ENCODE measurements at regions not wholly inside any gene's neighbourhood (a gene's known extent, or its start where the extent isn't known, plus 50 kb on each side); places are given as distances from the start of the nearest gene placed in this dataset.

DNA sequence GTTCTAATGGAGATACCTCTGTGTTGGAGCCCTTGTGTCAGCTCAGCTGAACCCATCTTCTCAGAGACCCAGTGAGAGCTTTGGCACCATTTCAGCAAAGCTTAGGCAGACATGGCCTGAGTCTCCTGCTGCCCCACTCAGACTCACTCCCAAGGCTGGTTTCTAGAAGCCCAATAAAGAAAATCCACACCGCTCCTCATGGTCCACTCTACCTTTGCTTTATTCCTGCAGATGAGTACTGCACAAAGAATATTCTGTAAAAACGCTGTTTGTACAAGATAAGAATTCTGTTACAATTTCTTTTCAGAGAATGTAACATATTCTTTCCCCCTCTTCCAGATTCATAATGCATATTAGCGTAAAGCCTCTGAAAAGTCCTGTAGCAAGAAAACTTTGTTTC lies 129.3 kb downstream of the C5orf15 start:
- TF ChIP-seq GABPA (IDR thresholded peaks at IDR 0.05; ENCODE audit: low read depth) (no peak), SPI1 (IDR thresholded peaks at IDR 0.05; ENCODE audit: borderline replicate concordance, low read depth) (no peak), POLR2AphosphoS5 (IDR thresholded peaks at IDR 0.05; ENCODE audit: low read depth) (no peak)
- TF ChIP-seq, protein P1, sequence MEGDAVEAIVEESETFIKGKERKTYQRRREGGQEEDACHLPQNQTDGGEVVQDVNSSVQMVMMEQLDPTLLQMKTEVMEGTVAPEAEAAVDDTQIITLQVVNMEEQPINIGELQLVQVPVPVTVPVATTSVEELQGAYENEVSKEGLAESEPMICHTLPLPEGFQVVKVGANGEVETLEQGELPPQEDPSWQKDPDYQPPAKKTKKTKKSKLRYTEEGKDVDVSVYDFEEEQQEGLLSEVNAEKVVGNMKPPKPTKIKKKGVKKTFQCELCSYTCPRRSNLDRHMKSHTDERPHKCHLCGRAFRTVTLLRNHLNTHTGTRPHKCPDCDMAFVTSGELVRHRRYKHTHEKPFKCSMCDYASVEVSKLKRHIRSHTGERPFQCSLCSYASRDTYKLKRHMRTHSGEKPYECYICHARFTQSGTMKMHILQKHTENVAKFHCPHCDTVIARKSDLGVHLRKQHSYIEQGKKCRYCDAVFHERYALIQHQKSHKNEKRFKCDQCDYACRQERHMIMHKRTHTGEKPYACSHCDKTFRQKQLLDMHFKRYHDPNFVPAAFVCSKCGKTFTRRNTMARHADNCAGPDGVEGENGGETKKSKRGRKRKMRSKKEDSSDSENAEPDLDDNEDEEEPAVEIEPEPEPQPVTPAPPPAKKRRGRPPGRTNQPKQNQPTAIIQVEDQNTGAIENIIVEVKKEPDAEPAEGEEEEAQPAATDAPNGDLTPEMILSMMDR (IDR thresholded peaks at IDR 0.05; ENCODE audit: insufficient read depth, low read length) = no peak
- H3K27ac ChIP-seq (replicated peaks) = no peak overlapping the region

GRCh38 chr5:133838286-133838685 lies 130.1 kb downstream of the C5orf15 start:
- Histone ChIP-seq H3K27me3 (ENCODE audit: insufficient read depth, poor library complexity, severe bottlenecking) (no peaks in the 10 kb centered on the region), H3K27ac (replicated peaks) (no peak overlapping the region), H3K4me3 (replicated peaks; ENCODE audit: insufficient read depth, low read length) (no peak overlapping the region)
- TF ChIP-seq GABPA (IDR thresholded peaks at IDR 0.05; ENCODE audit: low read depth) = no peak
- TF ChIP-seq, protein P1 (IDR thresholded peaks at IDR 0.05; ENCODE audit: insufficient read depth, low read length) = no peak
- no peak for TF ChIP-seq SPI1 (IDR thresholded peaks at IDR 0.05; ENCODE audit: borderline replicate concordance, low read depth)
- no peak for TF ChIP-seq POLR2AphosphoS5 (IDR thresholded peaks at IDR 0.05; ENCODE audit: low read depth)
- TF ChIP-seq REST (IDR thresholded peaks at IDR 0.05; ENCODE audit: insufficient replicate concordance, low read depth) = no peak
- DNase-seq (ENCODE audit: low read depth in 1 of 2, low spot score in 1 of 2) = no peak

More for the DNA sequence above, 129.3 kb downstream of the C5orf15 start:
- H3K27me3 ChIP-seq (ENCODE audit: insufficient read depth, poor library complexity, severe bottlenecking) = no peaks in the 10 kb centered on the region
- no peak for DNase-seq (ENCODE audit: low read depth in 1 of 2, low spot score in 1 of 2)
- H3K4me3 ChIP-seq (replicated peaks; ENCODE audit: insufficient read depth, low read length) = no peak overlapping the region

GRCh38 chr5:133831491-133832224 lies 136.8 kb downstream of the C5orf15 start:
- TF ChIP-seq GABPA (IDR thresholded peaks at IDR 0.05; ENCODE audit: low read depth) = no peak
- TF ChIP-seq POLR2AphosphoS5 (IDR thresholded peaks at IDR 0.05; ENCODE audit: low read depth) = no peak
- no peak for TF ChIP-seq REST (IDR thresholded peaks at IDR 0.05; ENCODE audit: insufficient replicate concordance, low read depth)
- TF ChIP-seq, protein P1 (IDR thresholded peaks at IDR 0.05; ENCODE audit: insufficient read depth, low read length) = no peak
- Histone ChIP-seq H3K4me3 (replicated peaks; ENCODE audit: insufficient read depth, low read length) (no peak overlapping the region), H3K27ac (replicated peaks) (no peak overlapping the region), H3K27me3 (ENCODE audit: insufficient read depth, poor library complexity, severe bottlenecking) (no peaks in the 10 kb centered on the region)
- no peak for DNase-seq (ENCODE audit: low read depth in 1 of 2, low spot score in 1 of 2)

DNA sequence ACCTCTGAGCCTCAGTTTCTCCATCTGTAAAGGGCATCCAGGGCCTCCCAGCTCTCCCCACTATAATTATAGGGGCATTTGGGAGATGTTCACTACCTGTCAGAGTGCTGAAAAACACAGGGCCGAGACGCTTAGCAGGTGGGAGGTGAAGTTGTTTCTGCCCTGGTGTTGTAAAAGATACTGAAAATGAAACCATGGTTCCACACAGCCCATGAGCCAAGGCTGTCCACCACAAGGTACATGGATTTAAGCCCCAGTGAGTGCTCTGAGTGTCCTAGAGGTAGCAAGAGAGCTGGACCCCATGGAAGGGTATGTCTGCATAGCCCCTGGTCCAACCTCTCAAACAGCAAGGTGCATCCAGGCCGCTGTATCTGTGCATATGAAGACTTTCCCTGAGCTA lies 137.5 kb downstream of the C5orf15 start:
- no peaks in the 10 kb centered on the region for H3K27me3 ChIP-seq (ENCODE audit: insufficient read depth, poor library complexity, severe bottlenecking)
- no peak for TF ChIP-seq GABPA (IDR thresholded peaks at IDR 0.05; ENCODE audit: low read depth)
- TF ChIP-seq POLR2AphosphoS5 (IDR thresholded peaks at IDR 0.05; ENCODE audit: low read depth) = no peak
- no peak overlapping the region for H3K4me3 ChIP-seq (replicated peaks; ENCODE audit: insufficient read depth, low read length)
- no peak for DNase-seq (ENCODE audit: low read depth in 1 of 2, low spot score in 1 of 2)
- H3K27ac ChIP-seq (replicated peaks) = no peak overlapping the region

Measured in HL-60 (cell line).